ENCODE measurements at regions not wholly inside any gene's neighbourhood (a gene's known extent, or its start where the extent isn't known, plus 50 kb on each side); places are given as distances from the start of the nearest gene placed in this dataset.
A peak's percentile ranks its signal among the peaks of the same experiment; 100 is the strongest.
"Not testable (repeated sequence)": the region's sequence is repeated elsewhere in the genome, so short reads cannot be mapped to it uniquely, and the experiment has no call there.

GRCh38 chr9:62827957-62828907 is 1638.4 kb downstream of the SPATA31A7 start:
- not testable (repeated sequence) for DNase-seq (ENCODE audit: low read depth); H3K4me3 ChIP-seq (ENCODE audit: low read depth, low read length)

GRCh38 chr9:62830829-62831459 is 1641.1 kb downstream of the SPATA31A7 start:
- H3K4me3 ChIP-seq (ENCODE audit: low read depth, low read length); DNase-seq (ENCODE audit: low read depth): not testable (repeated sequence)

GRCh38 chr9:62833323-62834200 is 1643.7 kb downstream of the SPATA31A7 start:
- not testable (repeated sequence) for H3K4me3 ChIP-seq (ENCODE audit: low read depth, low read length); DNase-seq (ENCODE audit: low read depth)

GRCh38 chr9:62837254-62837911 is 1647.5 kb downstream of the SPATA31A7 start:
- H3K4me3 ChIP-seq (ENCODE audit: low read depth, low read length), result peak overlapping the region; percentile 65
- DNase-seq (ENCODE audit: low read depth), result peak; percentile 7

- H3K4me3 ChIP-seq (ENCODE audit: low read depth, low read length), result peak overlapping the region; percentile 49
- peak; percentile 89 for DNase-seq (ENCODE audit: low read depth)
Measured at GRCh38 chr9:62838024-62838718, 1648.3 kb downstream of the SPATA31A7 start.

- not testable (repeated sequence) for H3K4me3 ChIP-seq (ENCODE audit: low read depth, low read length); DNase-seq (ENCODE audit: low read depth)
Measured at GRCh38 chr9:62839168-62839567, 1649.3 kb downstream of the SPATA31A7 start.

- H3K4me3 ChIP-seq (ENCODE audit: low read depth, low read length); DNase-seq (ENCODE audit: low read depth): not testable (repeated sequence)
Measured at GRCh38 chr9:62843145-62843544, 1653.3 kb downstream of the SPATA31A7 start.

- not testable (repeated sequence) for DNase-seq (ENCODE audit: low read depth); H3K4me3 ChIP-seq (ENCODE audit: low read depth, low read length)
Measured at GRCh38 chr9:62843706-62844290, 1654.0 kb downstream of the SPATA31A7 start.

- not testable (repeated sequence) for H3K4me3 ChIP-seq (ENCODE audit: low read depth, low read length); DNase-seq (ENCODE audit: low read depth)
Measured at GRCh38 chr9:62844681-62845185, 1654.9 kb downstream of the SPATA31A7 start.

GRCh38 chr9:62848258-62848657 is 1658.4 kb downstream of the SPATA31A7 start:
- not testable (repeated sequence) for H3K4me3 ChIP-seq (ENCODE audit: low read depth, low read length); DNase-seq (ENCODE audit: low read depth)

- not testable (repeated sequence) for DNase-seq (ENCODE audit: low read depth); H3K4me3 ChIP-seq (ENCODE audit: low read depth, low read length)
Measured at GRCh38 chr9:62849991-62850390, 1660.2 kb downstream of the SPATA31A7 start.

GRCh38 chr9:62857280-62857679 is 1667.4 kb downstream of the SPATA31A7 start:
- not testable (repeated sequence) for H3K4me3 ChIP-seq (ENCODE audit: low read depth, low read length); DNase-seq (ENCODE audit: low read depth)

- not testable (repeated sequence) for H3K4me3 ChIP-seq (ENCODE audit: low read depth, low read length); DNase-seq (ENCODE audit: low read depth)
Measured at GRCh38 chr9:62858240-62858639, 1668.4 kb downstream of the SPATA31A7 start.

Measured in GM12864 (cell line).